OCI-LY1 (cell line): ENCODE measurements at regions not wholly inside any gene's neighbourhood (a gene's known extent, or its start where the extent isn't known, plus 50 kb on each side); places are given as distances from the start of the nearest gene placed in this dataset.
"Not testable (repeated sequence)": the region's sequence is repeated elsewhere in the genome, so short reads cannot be mapped to it uniquely, and the experiment has no call there.

Source experiments
- H2AFZ ChIP-seq: fragments of 200-600 bp; sonication (generic), shearing (Covaris generic); 2 replicates; pipeline ENCODE4 v1.6.0; 2014; ENCODE audit warnings: antibody characterized with exemption, mild to moderate bottlenecking, low read length
- H3F3A ChIP-seq: fragments of 200-600 bp; sonication (generic), shearing (Covaris generic); 2 replicates; pipeline ENCODE4 v1.6.0; 2014; ENCODE audit warnings: mild to moderate bottlenecking, antibody characterized with exemption, low read length, moderate library complexity; ENCODE audit not compliant: insufficient read depth
- H3K27ac ChIP-seq: fragments of 200-600 bp; sonication (generic); 2 replicates; pipeline ENCODE4 v1.5.1; 2014; ENCODE audit warnings: low read length, mixed run types, mild to moderate bottlenecking, low read depth; ENCODE audit not compliant: poor library complexity, severe bottlenecking
- H3K27me3 ChIP-seq: fragments of 200-600 bp; sonication (generic); 2 replicates; pipeline ENCODE4 v1.6.0; 2014; ENCODE audit warnings: antibody characterized with exemption, mild to moderate bottlenecking, low read length, moderate library complexity; ENCODE audit not compliant: insufficient read depth
- H3K36me3 ChIP-seq: fragments of 200-600 bp; sonication (generic); 2 replicates; pipeline ENCODE4 v1.6.1; 2014; ENCODE audit warnings: mild to moderate bottlenecking, antibody characterized with exemption, low read length, moderate library complexity, mixed read lengths; ENCODE audit not compliant: insufficient read depth
- H3K4me1 ChIP-seq: fragments of 200-600 bp; sonication (generic); 2 replicates; pipeline ENCODE4 v1.5.1; 2014; ENCODE audit warnings: mild to moderate bottlenecking, low read length, moderate library complexity; ENCODE audit not compliant: insufficient read depth, severe bottlenecking
- H3K4me2 ChIP-seq: fragments of 200-600 bp; sonication (generic), shearing (Covaris generic); 2 replicates; pipeline ENCODE4 v1.6.1; 2014; ENCODE audit warnings: low read length
- H3K4me3 ChIP-seq: fragments of 200-600 bp; sonication (generic); 2 replicates; pipeline ENCODE4 v1.5.1; 2014; ENCODE audit warnings: low read length, low read depth, mild to moderate bottlenecking, mixed read lengths; ENCODE audit not compliant: poor library complexity, severe bottlenecking
- H3K79me2 ChIP-seq: fragments of 200-600 bp; shearing (Covaris generic); 2 replicates; pipeline ENCODE4 v1.6.1; 2016; ENCODE audit warnings: mixed run types, low read length, mixed read lengths; ENCODE audit not compliant: insufficient read depth
- H3K9ac ChIP-seq: fragments of 200-600 bp; sonication (generic), shearing (Covaris generic); 2 replicates; pipeline ENCODE4 v1.6.1; 2014; ENCODE audit warnings: mild to moderate bottlenecking, low read length, mixed read lengths
- H3K9me2 ChIP-seq: fragments of 200-600 bp; sonication (generic), shearing (Covaris generic); 2 replicates; pipeline ENCODE4 v1.6.1; 2014; ENCODE audit warnings: low read depth, mild to moderate bottlenecking, low read length, mixed read lengths
- H3K9me3 ChIP-seq: fragments of 200-600 bp; shearing (Covaris generic); 2 replicates; pipeline ENCODE4 v1.6.1; 2014; ENCODE audit warnings: low read length, mixed read lengths
- H4K20me1 ChIP-seq: fragments of 200-600 bp; sonication (generic), shearing (Covaris generic); 2 replicates; pipeline ENCODE4 v1.6.0; 2016; ENCODE audit warnings: mild to moderate bottlenecking, low read length; ENCODE audit not compliant: insufficient read depth
- CTCF ChIP-seq: fragments of 200-600 bp; sonication (generic), shearing (Covaris generic); IDR thresholded peaks from 2 replicates; pipeline ENCODE4 v1.5.1; 2017; ENCODE audit warnings: mild to moderate bottlenecking, antibody characterized with exemption, low read length, moderate library complexity, mixed read lengths
- EZH2 ChIP-seq: fragments of 200-600 bp; sonication (generic), shearing (Covaris generic); IDR thresholded peaks from 2 replicates; pipeline ENCODE4 v1.8.0; 2017; ENCODE audit warnings: borderline replicate concordance, mixed run types, mild to moderate bottlenecking, antibody characterized with exemption, low read length, moderate library complexity, mixed read lengths

- TF ChIP-seq EZH2 (no peak), CTCF (no peak)
- no peak overlapping the region for H3K9ac ChIP-seq
- no peaks in the 10 kb centered on the region for H3K36me3 ChIP-seq
- H3K9me3 ChIP-seq, result 0 out of 2 replicates have a peak, but pooled peaks cover 3% of the 10 kb centered on the region
- H2AFZ ChIP-seq, result no peak overlapping the region
- H4K20me1 ChIP-seq, result no peaks in the 10 kb centered on the region
- no peak overlapping the region for H3K4me3 ChIP-seq
- H3K27me3 ChIP-seq, result no peaks in the 10 kb centered on the region
- no peaks in the 10 kb centered on the region for H3K9me2 ChIP-seq
- no peaks in the 10 kb centered on the region for H3F3A ChIP-seq
- H3K27ac ChIP-seq, result no peak overlapping the region
- no peak overlapping the region for H3K4me2 ChIP-seq
- no peaks in the 10 kb centered on the region for H3K4me1 ChIP-seq
- H3K79me2 ChIP-seq, result no peaks in the 10 kb centered on the region
Observed at GRCh38 chr4:159420162-159421057, 317.5 kb downstream of the RAPGEF2 start.

GRCh38 chr4:159421058-159421419 is 318.2 kb downstream of the RAPGEF2 start:
- H3K9me3 ChIP-seq, H3K9me2 ChIP-seq, H4K20me1 ChIP-seq, H3F3A ChIP-seq, H3K4me1 ChIP-seq, H3K36me3 ChIP-seq, H2AFZ ChIP-seq, H3K4me3 ChIP-seq, H3K79me2 ChIP-seq, H3K27me3 ChIP-seq, H3K9ac ChIP-seq, H3K4me2 ChIP-seq, H3K27ac ChIP-seq: not testable (repeated sequence)

- Histone ChIP-seq H3K4me3 (no peak overlapping the region), H3F3A (no peaks in the 10 kb centered on the region), H3K27me3 (no peaks in the 10 kb centered on the region), H2AFZ (no peak overlapping the region), H3K36me3 (no peaks in the 10 kb centered on the region), H3K9me3 (0 out of 2 replicates have a peak, but pooled peaks cover 3% of the 10 kb centered on the region), H3K27ac (no peak overlapping the region), H3K9ac (no peak overlapping the region), H3K4me2 (no peak overlapping the region), H3K4me1 (no peaks in the 10 kb centered on the region), H4K20me1 (no peaks in the 10 kb centered on the region), H3K79me2 (no peaks in the 10 kb centered on the region), H3K9me2 (no peaks in the 10 kb centered on the region)
- TF ChIP-seq CTCF, result no peak
- TF ChIP-seq EZH2, result no peak
Observed at GRCh38 chr4:159422019-159422418, 319.1 kb downstream of the RAPGEF2 start.

- Histone ChIP-seq H3K36me3 (no peaks in the 10 kb centered on the region), H3K4me3 (no peak overlapping the region), H3K4me1 (no peaks in the 10 kb centered on the region), H3K4me2 (no peak overlapping the region), H3K9me3 (0 out of 2 replicates have a peak, but pooled peaks cover 3% of the 10 kb centered on the region), H3F3A (no peaks in the 10 kb centered on the region), H3K9ac (no peak overlapping the region), H4K20me1 (no peaks in the 10 kb centered on the region), H3K79me2 (no peaks in the 10 kb centered on the region), H3K9me2 (no peaks in the 10 kb centered on the region), H2AFZ (no peak overlapping the region), H3K27me3 (no peaks in the 10 kb centered on the region), H3K27ac (no peak overlapping the region)
- no peak for TF ChIP-seq EZH2
- no peak for TF ChIP-seq CTCF
Observed at GRCh38 chr4:159422626-159423025, 319.7 kb downstream of the RAPGEF2 start.
